ENCODE measurements at regions not wholly inside any gene's neighbourhood (a gene's known extent, or its start where the extent isn't known, plus 50 kb on each side); places are given as distances from the start of the nearest gene placed in this dataset.

GRCh38 chr4:4771160-4771559, 88.3 kb upstream of the MSX1 start:
- no peak for DNase-seq

- no peak for DNase-seq
Measured at GRCh38 chr4:4770610-4771009, 88.9 kb upstream of the MSX1 start.

GRCh38 chr4:4766564-4766963, 92.9 kb upstream of the MSX1 start:
- no peak for DNase-seq

GRCh38 chr4:4765811-4766210, 93.7 kb upstream of the MSX1 start:
- DNase-seq = no peak

- DNase-seq = no peak
Measured at GRCh38 chr4:4764558-4764905, 94.9 kb upstream of the MSX1 start.

GRCh38 chr4:4763822-4764557, 95.5 kb upstream of the MSX1 start:
- no peak for DNase-seq

GRCh38 chr4:4762909-4763821, 96.3 kb upstream of the MSX1 start:
- DNase-seq = no peak

GRCh38 chr4:4762300-4762699, 97.2 kb upstream of the MSX1 start:
- no peak for DNase-seq

GRCh38 chr4:4761128-4761982, 98.1 kb upstream of the MSX1 start:
- no peak for DNase-seq

GRCh38 chr4:4759883-4760282, 99.6 kb upstream of the MSX1 start:
- DNase-seq = no peak

GRCh38 chr4:4759232-4759631, 100.2 kb upstream of the MSX1 start:
- DNase-seq = no peak

- no peak for DNase-seq
Measured at GRCh38 chr4:4758681-4759080, 100.8 kb upstream of the MSX1 start.

GRCh38 chr4:4755306-4755705, 104.2 kb upstream of the MSX1 start:
- no peak for DNase-seq

GRCh38 chr4:4754641-4755040, 104.8 kb upstream of the MSX1 start:
- DNase-seq = no peak

GRCh38 chr4:4753643-4754042, 105.8 kb upstream of the MSX1 start:
- DNase-seq = no peak

GRCh38 chr4:4752576-4753401, 106.7 kb upstream of the MSX1 start:
- DNase-seq = no peak

- DNase-seq = no peak
Measured at GRCh38 chr4:4752025-4752424, 107.4 kb upstream of the MSX1 start.

- DNase-seq = no peak
Measured at GRCh38 chr4:4750187-4750586, 109.3 kb upstream of the MSX1 start.

- DNase-seq = no peak
Measured at GRCh38 chr4:4749137-4749536, 110.3 kb upstream of the MSX1 start.

- DNase-seq = no peak
Measured at GRCh38 chr4:4746444-4746843, 113.0 kb upstream of the MSX1 start.

GRCh38 chr4:4740071-4740470, 119.4 kb upstream of the MSX1 start:
- no peak for DNase-seq

GRCh38 chr4:4735870-4736269, 123.6 kb upstream of the MSX1 start:
- DNase-seq = no peak

Data from DMS 273 treated with DMSO at 0.1 percent for 48 hours (cell line).